ENCODE measurements at regions not wholly inside any gene's neighbourhood (a gene's known extent, or its start where the extent isn't known, plus 50 kb on each side); places are given as distances from the start of the nearest gene placed in this dataset.

DNA sequence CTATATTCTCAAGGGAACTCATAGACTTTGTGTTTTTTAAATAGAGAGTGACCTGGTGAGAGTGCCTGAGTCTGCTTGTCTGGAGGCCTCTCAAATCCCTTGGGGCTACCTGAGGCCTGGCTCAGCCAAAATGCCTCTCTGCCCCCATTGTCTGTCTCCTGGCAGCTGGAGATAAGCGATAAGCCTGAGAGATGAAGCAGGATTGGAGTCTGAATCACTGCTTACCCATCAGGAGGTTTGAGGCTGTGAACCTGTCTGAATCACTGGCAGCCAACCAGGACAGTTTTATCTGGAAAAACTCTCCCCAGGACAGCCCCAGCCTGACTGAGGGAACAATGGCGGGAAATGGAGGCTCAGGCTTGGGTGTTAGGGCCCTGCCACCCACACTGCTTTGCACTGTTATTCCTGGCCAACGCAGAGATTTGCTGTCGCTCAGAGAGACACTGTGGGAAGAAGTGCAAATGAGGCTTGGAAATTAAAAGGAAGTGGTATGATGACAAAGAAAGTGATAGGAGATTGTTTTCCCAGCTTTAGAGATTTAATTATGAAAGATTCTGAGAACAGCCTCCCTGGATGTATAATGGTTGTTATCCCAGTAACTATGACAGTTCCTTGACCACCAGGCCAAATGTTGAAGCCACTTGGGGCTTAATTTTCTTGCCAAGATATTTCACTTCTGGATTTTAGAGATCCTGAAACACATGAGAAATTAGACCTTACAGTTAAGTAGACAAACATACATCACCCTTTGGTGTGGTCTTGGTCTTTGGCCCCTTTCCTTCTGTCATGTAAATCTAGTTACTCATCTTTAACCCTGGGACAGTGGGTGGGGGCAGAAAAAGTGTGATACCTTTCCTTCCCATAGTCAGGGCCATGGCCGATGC is 102.1 kb downstream of the RASSF10 start:
- CTCF ChIA-PET: interaction anchor here (0.5 kb wide), 1 partner anchor 211 kb away, joined by 3 read pairs; no protein-coding TSS in a partner anchor
- POLR2A ChIA-PET (ENCODE audit: unreplicated experiment): no interaction called here
- no peaks in the 10 kb centered on the region for H3K79me1 ChIP-seq (ENCODE audit: low read depth in 1 of 2, low read length in 2 of 2)

More for the DNA sequence above, 102.1 kb downstream of the RASSF10 start:
- Histone ChIP-seq H3K27ac (ENCODE audit: insufficient read depth, low read length) (no peak overlapping the region), H2BK5ac (ENCODE audit: low read depth, low read length, poor library complexity, severe bottlenecking) (no peak overlapping the region), H3K36me3 (ENCODE audit: control insufficient read depth, insufficient read depth, low read length) (no peaks in the 10 kb centered on the region), H2BK20ac (ENCODE audit: low read depth, low read length) (no peak overlapping the region), H3K4me3 (ENCODE audit: insufficient read depth, low read depth, low read length) (no peak overlapping the region), H4K20me1 (ENCODE audit: insufficient read depth, low read length) (no peaks in the 10 kb centered on the region), H3K14ac (replicated peaks; ENCODE audit: low read depth, low read length) (no peak overlapping the region), H3K27me3 (ENCODE audit: control insufficient read depth, insufficient read depth, low read length) (peaks cover 8% of the 10 kb centered on the region), H3K9ac (ENCODE audit: low read depth, low read length) (no peak overlapping the region), H3K9me3 (ENCODE audit: control insufficient read depth, insufficient read depth, low read length) (no peaks in the 10 kb centered on the region), H3K56ac (ENCODE audit: extremely low read depth, insufficient read depth, low read length) (no peak overlapping the region), H2BK120ac (ENCODE audit: low read depth, low read length) (no peak overlapping the region), H2AFZ (replicated peaks; ENCODE audit: low read length, poor library complexity) (no peak overlapping the region), H2AK9ac (replicated peaks; ENCODE audit: low read depth, low read length, poor library complexity) (no peak overlapping the region), H3K18ac (ENCODE audit: low read depth, low read length) (no peak overlapping the region), H4K8ac (ENCODE audit: low read depth in 2 of 2, low read length in 2 of 2) (no peak overlapping the region), H4K91ac (ENCODE audit: insufficient read depth, low read depth, low read length) (no peak overlapping the region), H3K4me1 (ENCODE audit: control insufficient read depth, insufficient read depth, low read length) (no peaks in the 10 kb centered on the region), H3K4ac (ENCODE audit: low read depth, low read length) (no peak overlapping the region), H2BK15ac (ENCODE audit: low read depth, low read length) (no peak overlapping the region), H3K23ac (ENCODE audit: low read depth, low read length) (no peak overlapping the region), H3K9me1 (ENCODE audit: insufficient read depth, low read length) (no peaks in the 10 kb centered on the region), H4K5ac (ENCODE audit: low read depth, low read length) (no peak overlapping the region), H3K4me2 (ENCODE audit: low read depth, low read length) (no peak overlapping the region), H2AK5ac (ENCODE audit: low read depth, low read length) (no peak overlapping the region)
- WGBS, 2 experiments (ENCODE audit: extremely low coverage in 2 of 2, insufficient read length in 1 of 2): 100% methylated on average over 1 of the region's 5 CpGs; no CpG with 5 or more reads in 1 of the 2 experiments
- no peak; the same call in 1 of the 2 replicates for ATAC-seq (ENCODE audit: low read depth)
- no TSS peak for BruUV-seq (replicated peaks)
- dilution Hi-C loops (cut with HindIII; ENCODE audit: low sequenced_read_pairs, unreplicated experiment) (no loop called here), intact Hi-C loops (cut with micrococcal nuclease) (no loop called here), in situ Hi-C loops (cut with MboI; ENCODE audit: low sequenced_read_pairs) (no loop called here)
- TF ChIP-seq RFX5 (IDR thresholded peaks at IDR 0.05; ENCODE audit: low read depth, low read length) (0 out of 2 replicates have a peak, but pooled peaks have one; percentile 47), BHLHE40 (IDR thresholded peaks at IDR 0.05; ENCODE audit: low read depth, low read length) (no peak), RCOR1 (IDR thresholded peaks at IDR 0.05; ENCODE audit: insufficient replicate concordance, low read length) (peak; percentile 67), MXI1 (IDR thresholded peaks at IDR 0.05; ENCODE audit: borderline replicate concordance, low read depth, low read length) (no peak), NFE2L2 (IDR thresholded peaks at IDR 0.05; ENCODE audit: low read depth, low read length) (no peak)
- TF ChIP-seq, protein P1, sequence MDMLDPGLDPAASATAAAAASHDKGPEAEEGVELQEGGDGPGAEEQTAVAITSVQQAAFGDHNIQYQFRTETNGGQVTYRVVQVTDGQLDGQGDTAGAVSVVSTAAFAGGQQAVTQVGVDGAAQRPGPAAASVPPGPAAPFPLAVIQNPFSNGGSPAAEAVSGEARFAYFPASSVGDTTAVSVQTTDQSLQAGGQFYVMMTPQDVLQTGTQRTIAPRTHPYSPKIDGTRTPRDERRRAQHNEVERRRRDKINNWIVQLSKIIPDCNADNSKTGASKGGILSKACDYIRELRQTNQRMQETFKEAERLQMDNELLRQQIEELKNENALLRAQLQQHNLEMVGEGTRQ (IDR thresholded peaks at IDR 0.05; ENCODE audit: low read depth, low read length): no peak
- TF ChIP-seq, protein P2, sequence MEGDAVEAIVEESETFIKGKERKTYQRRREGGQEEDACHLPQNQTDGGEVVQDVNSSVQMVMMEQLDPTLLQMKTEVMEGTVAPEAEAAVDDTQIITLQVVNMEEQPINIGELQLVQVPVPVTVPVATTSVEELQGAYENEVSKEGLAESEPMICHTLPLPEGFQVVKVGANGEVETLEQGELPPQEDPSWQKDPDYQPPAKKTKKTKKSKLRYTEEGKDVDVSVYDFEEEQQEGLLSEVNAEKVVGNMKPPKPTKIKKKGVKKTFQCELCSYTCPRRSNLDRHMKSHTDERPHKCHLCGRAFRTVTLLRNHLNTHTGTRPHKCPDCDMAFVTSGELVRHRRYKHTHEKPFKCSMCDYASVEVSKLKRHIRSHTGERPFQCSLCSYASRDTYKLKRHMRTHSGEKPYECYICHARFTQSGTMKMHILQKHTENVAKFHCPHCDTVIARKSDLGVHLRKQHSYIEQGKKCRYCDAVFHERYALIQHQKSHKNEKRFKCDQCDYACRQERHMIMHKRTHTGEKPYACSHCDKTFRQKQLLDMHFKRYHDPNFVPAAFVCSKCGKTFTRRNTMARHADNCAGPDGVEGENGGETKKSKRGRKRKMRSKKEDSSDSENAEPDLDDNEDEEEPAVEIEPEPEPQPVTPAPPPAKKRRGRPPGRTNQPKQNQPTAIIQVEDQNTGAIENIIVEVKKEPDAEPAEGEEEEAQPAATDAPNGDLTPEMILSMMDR (conservative IDR thresholded peaks at IDR 0.05; ENCODE audit: low read depth, low read length): no peak
- DNase-seq: peak; percentile 76

Data from IMR-90 (cell line).